Smooth muscle cell (in vitro differentiated cells): ENCODE measurements at regions not wholly inside any gene's neighbourhood (a gene's known extent, or its start where the extent isn't known, plus 50 kb on each side); places are given as distances from the start of the nearest gene placed in this dataset.
A peak's percentile ranks its signal among the peaks of the same experiment; 100 is the strongest.

Experiments
- DNase-seq: peaks from one replicate; lab custom pipeline; 2025; ENCODE audit not compliant: unreplicated experiment; lab: John Stamatoyannopoulos, UW
- H2AFZ ChIP-seq: fragments of 200-600 bp; sonication (generic); 2 replicates; pipeline ENCODE4 v1.6.0; 2016; ENCODE audit warnings: antibody characterized with exemption, low read depth, mild to moderate bottlenecking
- H3F3A ChIP-seq: fragments of 200-600 bp; sonication (generic); 2 replicates; pipeline ENCODE4 v1.6.0; 2017; ENCODE audit warnings: antibody characterized with exemption, low read depth
- H3K27ac ChIP-seq: fragments of 200-600 bp; sonication (generic); 2 replicates; pipeline ENCODE4 v1.5.1; 2016; ENCODE audit warnings: low read depth, mild to moderate bottlenecking
- H3K27me3 ChIP-seq: fragments of 200-600 bp; sonication (generic); 2 replicates; pipeline ENCODE4 v1.6.1; 2016; ENCODE audit warnings: low read depth, mild to moderate bottlenecking
- H3K36me3 ChIP-seq: fragments of 200-600 bp; sonication (generic); 2 replicates; pipeline ENCODE4 v1.5.1; 2016; ENCODE audit warnings: low read depth
- H3K4me1 ChIP-seq: fragments of 200-600 bp; sonication (generic); 2 replicates; pipeline ENCODE4 v1.5.1; 2016; ENCODE audit warnings: low read depth
- H3K4me2 ChIP-seq: fragments of 200-600 bp; sonication (generic); 2 replicates; pipeline ENCODE4 v1.6.0; 2016; ENCODE audit warnings: mild to moderate bottlenecking
- H3K4me3 ChIP-seq: fragments of 200-600 bp; sonication (generic); 2 replicates; pipeline ENCODE4 v1.5.1; 2016; ENCODE audit warnings: mild to moderate bottlenecking
- H3K79me2 ChIP-seq: fragments of 200-600 bp; sonication (generic); 2 replicates; pipeline ENCODE4 v1.6.0; 2016; ENCODE audit warnings: low read depth, mild to moderate bottlenecking
- H3K9ac ChIP-seq: fragments of 200-600 bp; sonication (generic); 2 replicates; pipeline ENCODE4 v1.6.0; 2016; ENCODE audit warnings: low read depth
- H3K9me3 ChIP-seq: fragments of 200-600 bp; sonication (generic); replicated peaks from 2 replicates; pipeline ENCODE4 v1.5.1; 2016; ENCODE audit warnings: low read depth
- H4K20me1 ChIP-seq: fragments of 200-600 bp; sonication (generic); 2 replicates; pipeline ENCODE4 v1.6.0; 2016; ENCODE audit warnings: low read depth
- CTCF ChIP-seq: fragments of 200-600 bp; sonication (generic); IDR thresholded peaks from 2 replicates; pipeline ENCODE4 v1.5.1; 2017; ENCODE audit warnings: borderline replicate concordance, mild to moderate bottlenecking, antibody characterized with exemption; ENCODE audit not compliant: insufficient read depth, poor library complexity, severe bottlenecking
- WGBS: methylation state at CpG from one replicate; pipeline ENCODE4 v1.1.7; 2016; ENCODE audit warnings: low lambda C conversion rate; 5-methylcytosine and 5-hydroxymethylcytosine counted together

DNA sequence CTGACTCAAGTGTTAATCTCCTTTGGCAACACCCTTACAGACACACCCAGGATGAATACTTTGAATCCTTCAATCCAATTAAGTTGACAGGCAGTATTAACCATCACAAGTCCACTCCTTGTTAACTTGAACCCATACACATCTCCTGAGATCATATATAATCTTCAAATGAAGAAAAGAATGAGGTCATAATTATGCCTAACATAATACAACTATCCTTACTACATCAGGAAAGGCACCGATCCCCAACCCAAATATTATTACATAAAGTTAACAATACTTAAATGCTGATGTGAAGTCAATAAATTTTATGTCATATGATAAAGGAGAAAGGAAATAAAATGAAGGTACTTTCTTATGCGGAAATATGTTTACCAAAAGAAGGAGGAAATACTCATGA, 649.9 kb downstream of the KCNJ2 start:
- Histone ChIP-seq H3K27me3 (no peaks in the 10 kb centered on the region), H3K4me2 (no peak overlapping the region)
- no peak for TF ChIP-seq CTCF

GRCh38 chr17:70820276-70820675, 650.9 kb downstream of the KCNJ2 start:
- Histone ChIP-seq H3K4me2 (no peak overlapping the region), H3K27ac (no peak overlapping the region), H3K4me3 (no peak overlapping the region), H2AFZ (no peak overlapping the region), H3K79me2 (no peaks in the 10 kb centered on the region), H3K4me1 (no peaks in the 10 kb centered on the region), H3F3A (no peaks in the 10 kb centered on the region), H3K9ac (no peak overlapping the region), H3K27me3 (no peaks in the 10 kb centered on the region), H3K9me3 (no peaks in the 10 kb centered on the region), H4K20me1 (no peaks in the 10 kb centered on the region), H3K36me3 (no peaks in the 10 kb centered on the region)
- 93% methylated on average over 6 of the region's 6 CpGs for WGBS
- no peak for DNase-seq
- no peak for TF ChIP-seq CTCF

More for the DNA sequence above, 649.9 kb downstream of the KCNJ2 start:
- Histone ChIP-seq H3K27ac (no peak overlapping the region), H3K4me1 (no peaks in the 10 kb centered on the region), H3K9ac (no peak overlapping the region), H2AFZ (no peak overlapping the region), H3K9me3 (no peaks in the 10 kb centered on the region), H4K20me1 (no peaks in the 10 kb centered on the region), H3K36me3 (no peaks in the 10 kb centered on the region), H3K79me2 (no peaks in the 10 kb centered on the region), H3K4me3 (no peak overlapping the region), H3F3A (no peaks in the 10 kb centered on the region)
- no peak for DNase-seq
- WGBS = 93% methylated on average over 2 of the region's 2 CpGs

- H3K4me1 ChIP-seq = no peaks in the 10 kb centered on the region
- no peaks in the 10 kb centered on the region for H3K79me2 ChIP-seq
- H3F3A ChIP-seq = no peaks in the 10 kb centered on the region
- peak overlapping the region; percentile 60 for H2AFZ ChIP-seq
- WGBS = 55% methylated on average over 2 of the region's 2 CpGs
- H3K27ac ChIP-seq = no peak overlapping the region
- H3K9me3 ChIP-seq = no peaks in the 10 kb centered on the region
- no peak for TF ChIP-seq CTCF
- no peaks in the 10 kb centered on the region for H3K27me3 ChIP-seq
- no peak overlapping the region for H3K4me2 ChIP-seq
- H3K4me3 ChIP-seq = no peak overlapping the region
- DNase-seq = no peak
- H3K9ac ChIP-seq = no peak overlapping the region
- H3K36me3 ChIP-seq = no peaks in the 10 kb centered on the region
- H4K20me1 ChIP-seq = no peaks in the 10 kb centered on the region
These were observed 656.2 kb downstream of the KCNJ2 start for GRCh38 chr17:70825321-70826125.

- Histone ChIP-seq H3K27me3 (no peaks in the 10 kb centered on the region), H2AFZ (no peak overlapping the region), H3F3A (no peaks in the 10 kb centered on the region), H3K9me3 (no peaks in the 10 kb centered on the region), H3K27ac (no peak overlapping the region), H3K79me2 (no peaks in the 10 kb centered on the region), H3K4me3 (no peak overlapping the region), H3K36me3 (no peaks in the 10 kb centered on the region), H3K9ac (no peak overlapping the region), H3K4me1 (no peaks in the 10 kb centered on the region), H4K20me1 (no peaks in the 10 kb centered on the region), H3K4me2 (no peak overlapping the region)
- no peak for TF ChIP-seq CTCF
- DNase-seq = no peak
These were observed 660.5 kb downstream of the KCNJ2 start for GRCh38 chr17:70829876-70830275.
